SK-N-MC (cell line): ENCODE measurements at regions not wholly inside any gene's neighbourhood (a gene's known extent, or its start where the extent isn't known, plus 50 kb on each side); places are given as distances from the start of the nearest gene placed in this dataset.

ENCODE experiments used
- EZH2 ChIP-seq: fragments of 200-600 bp; sonication (generic); IDR thresholded peaks from one replicate; pipeline ENCODE4 v1.6.1; 2017; ENCODE audit warnings: antibody characterized with exemption
- FOXP2 ChIP-seq: optimal IDR thresholded peaks from 2 replicates; pipeline ENCODE3; 2011; ENCODE audit warnings: mild to moderate bottlenecking, moderate library complexity; ENCODE audit not compliant: insufficient read depth; ENCODE audit errors: extremely low read length, control extremely low read depth
- POLR2AphosphoS5 ChIP-seq: IDR thresholded peaks from 2 replicates; pipeline ENCODE4 v1.6.1; 2012; ENCODE audit warnings: mild to moderate bottlenecking, low read depth, low read length, borderline replicate concordance

DNA sequence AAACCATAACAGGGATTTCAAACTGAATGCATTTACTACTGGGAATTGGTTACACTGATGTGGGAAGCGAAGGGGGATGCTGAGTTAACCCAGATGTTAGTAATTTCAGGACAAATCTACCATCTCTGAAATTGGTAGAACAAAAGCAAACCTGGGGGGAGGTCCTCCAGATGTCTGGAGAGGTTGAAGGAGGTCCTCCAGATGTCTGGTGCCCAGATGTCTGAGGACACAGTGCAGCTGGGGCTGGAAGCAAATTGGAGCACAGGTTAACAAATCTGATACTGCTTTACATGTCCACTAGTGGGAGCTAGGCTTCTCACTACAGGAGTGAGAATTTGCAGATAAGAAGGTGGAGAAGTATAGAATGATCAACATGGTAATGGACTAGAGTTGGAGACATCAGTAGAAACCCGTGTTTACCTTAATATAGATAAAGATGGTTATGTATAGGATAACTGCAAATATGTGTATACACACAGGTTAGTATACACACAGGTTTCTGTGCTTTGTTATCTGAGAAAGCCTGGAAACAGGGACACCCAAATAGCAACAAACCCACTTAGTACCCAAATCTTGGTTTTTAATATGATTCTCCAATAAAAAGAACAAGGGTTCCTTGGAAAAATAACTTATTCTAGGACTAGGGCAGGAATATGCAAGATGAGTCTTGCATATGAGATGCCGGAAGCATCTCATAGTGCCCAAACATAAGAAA, 162.5 kb downstream of the C12orf50 start:
- TF ChIP-seq EZH2 (no peak), POLR2AphosphoS5 (no peak), FOXP2 (no peak)
